ELF-1 (cell line): ENCODE measurements at regions not wholly inside any gene's neighbourhood (a gene's known extent, or its start where the extent isn't known, plus 50 kb on each side); places are given as distances from the start of the nearest gene placed in this dataset.
"Not testable (repeated sequence)": the region's sequence is repeated elsewhere in the genome, so short reads cannot be mapped to it uniquely, and the experiment has no call there.

Source experiments
- DNase-seq: peaks from one replicate; pipeline ENCODE4 v3.0.0-alpha.2; 2016; ENCODE audit warnings: low read depth, low spot score

DNA sequence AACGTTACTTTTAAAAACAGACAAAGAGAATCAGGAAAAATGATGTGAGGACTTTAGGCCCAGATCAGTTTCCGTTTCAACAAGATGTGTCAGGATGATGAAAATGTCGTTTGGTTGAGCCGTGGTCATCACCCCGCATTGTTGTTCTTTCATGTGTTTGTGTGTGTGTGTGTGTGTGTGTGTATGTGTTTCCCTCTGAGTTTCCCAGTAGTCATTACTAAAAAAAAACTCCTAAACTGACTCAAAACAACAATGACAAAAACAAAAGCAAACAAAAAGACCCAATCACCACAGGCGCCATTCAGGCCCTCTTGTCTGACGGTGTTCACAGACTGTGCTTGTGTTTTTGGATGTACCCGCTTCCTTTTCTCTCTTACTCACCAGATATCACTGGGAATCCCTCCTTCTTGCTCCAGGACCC, 210.6 kb upstream of the PLGLB2 start:
- DNase-seq = not testable (repeated sequence)

DNA sequence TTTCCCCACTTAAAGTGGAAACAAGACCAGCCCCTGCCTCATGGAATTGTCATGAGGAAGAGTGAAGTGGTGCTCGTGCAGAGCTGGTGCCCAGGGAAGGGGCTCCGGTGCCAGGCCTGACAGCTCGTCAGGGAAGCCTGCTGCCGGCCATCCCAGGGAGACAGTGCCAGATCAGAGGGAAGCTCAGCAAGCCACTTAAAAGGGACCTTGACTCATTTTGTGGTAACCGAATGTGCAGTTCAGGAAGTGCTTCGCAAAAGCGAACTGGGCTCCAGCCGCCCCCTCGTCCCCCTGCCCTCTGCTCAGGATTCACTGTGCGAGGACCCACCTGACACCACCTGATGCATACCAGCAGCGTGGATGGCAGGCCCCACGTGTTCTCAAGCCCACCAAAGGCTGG, 209.6 kb upstream of the PLGLB2 start:
- not testable (repeated sequence) for DNase-seq

GRCh38 chr2:87539151-87539943, 208.5 kb upstream of the PLGLB2 start:
- DNase-seq = not testable (repeated sequence)

DNA sequence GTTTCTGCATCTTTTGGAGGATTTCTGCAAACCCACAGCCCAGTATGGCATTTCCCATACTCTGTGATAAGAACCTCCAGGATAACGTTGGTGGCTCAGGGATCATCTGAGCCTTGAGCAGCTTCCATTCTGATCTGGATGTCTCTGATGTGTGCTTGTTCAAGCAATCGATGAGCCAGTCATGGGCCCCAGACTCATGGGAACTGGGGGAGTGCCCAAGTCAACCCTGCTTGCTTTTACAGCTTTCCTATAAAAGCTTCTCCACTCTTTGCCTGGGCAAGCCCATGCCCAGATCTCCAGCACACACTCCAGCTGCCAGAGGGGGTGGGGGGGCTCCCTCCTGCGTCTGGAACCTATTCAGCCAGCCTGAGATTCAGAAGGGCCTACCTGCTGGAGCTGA, 207.6 kb upstream of the PLGLB2 start:
- not testable (repeated sequence) for DNase-seq

DNA sequence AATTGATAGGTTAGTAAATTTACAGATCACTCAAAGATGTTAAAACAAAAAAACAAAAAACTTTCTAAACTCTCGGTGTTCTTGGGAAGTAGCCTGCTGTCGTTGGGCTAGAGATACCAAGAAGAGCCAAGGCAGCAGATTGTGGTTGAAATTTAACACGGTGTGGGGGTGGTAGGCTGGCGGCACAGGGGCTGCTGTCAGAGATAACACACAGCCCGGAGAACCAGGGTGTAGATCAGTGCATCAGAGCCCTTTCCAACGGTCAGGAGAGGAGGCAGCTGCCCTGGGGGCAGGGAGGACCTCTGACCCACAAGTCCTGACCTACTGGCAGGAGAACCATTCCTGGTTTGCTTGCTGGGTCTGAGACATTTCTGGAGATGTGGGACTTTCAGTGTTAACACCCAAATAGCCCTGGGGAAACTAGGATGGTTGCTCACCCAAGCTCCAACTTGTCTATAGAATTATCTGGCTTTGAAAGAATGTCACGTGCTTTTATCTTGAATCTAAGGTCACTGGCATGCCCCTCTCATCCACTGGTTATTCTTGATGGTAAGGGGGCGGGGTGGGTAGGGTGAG, 205.2 kb upstream of the PLGLB2 start:
- DNase-seq = peak; percentile 82

DNA sequence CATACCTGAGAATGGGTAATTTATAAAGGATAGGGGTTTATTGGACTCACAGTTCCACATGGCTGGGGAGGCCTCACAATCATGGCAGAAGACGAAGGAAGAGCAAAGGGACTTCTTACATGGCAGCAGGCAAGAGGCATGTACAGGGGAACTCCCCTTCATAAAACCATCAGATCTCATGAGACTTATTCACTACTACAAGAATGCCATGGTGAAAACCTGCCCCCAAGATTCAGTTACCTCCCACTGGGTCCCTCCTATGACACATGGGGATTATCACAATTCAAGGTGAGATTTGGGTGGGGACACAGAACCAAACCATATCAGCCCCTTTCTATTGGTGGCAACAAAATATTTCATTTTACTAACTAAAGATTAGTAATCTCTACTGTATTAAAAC, 204.1 kb upstream of the PLGLB2 start:
- not testable (repeated sequence) for DNase-seq

DNA sequence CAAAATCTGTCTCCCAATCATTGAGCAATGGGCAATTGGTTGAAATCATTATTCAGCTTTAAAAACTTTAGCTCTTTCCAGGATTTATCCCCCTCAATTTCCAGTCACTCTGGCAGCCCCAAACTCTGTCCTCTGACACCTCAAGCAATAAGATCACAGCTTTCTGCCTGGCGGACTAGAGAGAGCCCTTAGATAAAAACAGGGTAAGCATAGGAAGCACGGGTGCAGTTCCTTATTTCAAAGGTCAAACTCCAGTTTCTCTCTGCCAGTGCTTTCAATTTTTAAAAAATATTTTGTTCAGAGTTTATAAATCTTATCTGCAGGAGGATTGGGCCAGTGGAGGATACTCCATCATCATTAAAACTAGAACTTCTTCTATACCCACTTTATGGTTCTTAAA, 200.8 kb upstream of the PLGLB2 start:
- not testable (repeated sequence) for DNase-seq

GRCh38 chr2:87547966-87548365, 199.9 kb upstream of the PLGLB2 start:
- DNase-seq = not testable (repeated sequence)

DNA sequence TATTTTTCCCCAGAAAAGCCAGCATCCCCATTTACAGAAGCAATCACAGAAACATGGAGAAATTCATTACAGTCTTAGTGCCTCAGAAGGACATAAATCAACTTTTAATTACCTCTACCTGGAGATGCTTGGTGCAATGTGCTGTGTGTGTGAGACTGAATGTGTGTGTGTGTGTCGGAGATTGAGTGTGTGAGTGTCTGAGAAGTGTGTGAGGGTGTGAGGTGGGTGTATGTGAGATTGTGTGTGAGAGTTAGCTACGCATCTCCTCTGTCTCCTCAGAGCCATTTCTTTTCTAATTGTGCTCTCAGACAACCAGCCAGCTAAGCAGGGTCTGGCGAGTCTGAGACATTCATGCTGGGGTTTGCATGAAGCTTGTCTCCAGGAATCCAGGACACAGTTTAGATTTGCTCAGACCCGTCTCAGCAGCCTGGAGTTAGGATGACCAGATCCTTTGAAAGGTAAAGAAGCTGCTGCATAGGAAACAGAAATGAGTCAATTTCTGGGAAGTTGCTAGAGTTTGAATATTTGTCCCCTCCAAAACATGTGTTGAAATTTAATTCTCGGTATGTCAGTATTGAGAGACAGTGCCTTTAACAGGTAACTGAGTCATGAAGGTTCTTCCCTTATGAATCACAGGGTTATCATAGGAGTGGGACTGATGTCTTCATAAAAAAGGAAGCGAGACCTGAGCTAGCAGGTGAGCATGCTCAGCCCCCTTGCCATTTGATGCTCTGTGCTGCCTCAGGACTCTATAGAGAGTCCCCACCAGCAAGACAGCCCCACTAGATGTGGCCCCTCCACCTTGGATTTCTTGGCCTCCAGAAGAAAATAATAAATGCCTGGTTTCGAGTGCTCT, 199.0 kb upstream of the PLGLB2 start:
- DNase-seq = not testable (repeated sequence)

GRCh38 chr2:87549561-87550202, 198.2 kb upstream of the PLGLB2 start:
- DNase-seq = not testable (repeated sequence)

GRCh38 chr2:87554678-87555077, 193.2 kb upstream of the PLGLB2 start:
- not testable (repeated sequence) for DNase-seq

GRCh38 chr2:87555082-87555481, 192.8 kb upstream of the PLGLB2 start:
- not testable (repeated sequence) for DNase-seq

- DNase-seq = not testable (repeated sequence)
These were observed 188.9 kb upstream of the PLGLB2 start for GRCh38 chr2:87559001-87559400.

GRCh38 chr2:87559735-87560134, 188.2 kb upstream of the PLGLB2 start:
- DNase-seq = not testable (repeated sequence)

DNA sequence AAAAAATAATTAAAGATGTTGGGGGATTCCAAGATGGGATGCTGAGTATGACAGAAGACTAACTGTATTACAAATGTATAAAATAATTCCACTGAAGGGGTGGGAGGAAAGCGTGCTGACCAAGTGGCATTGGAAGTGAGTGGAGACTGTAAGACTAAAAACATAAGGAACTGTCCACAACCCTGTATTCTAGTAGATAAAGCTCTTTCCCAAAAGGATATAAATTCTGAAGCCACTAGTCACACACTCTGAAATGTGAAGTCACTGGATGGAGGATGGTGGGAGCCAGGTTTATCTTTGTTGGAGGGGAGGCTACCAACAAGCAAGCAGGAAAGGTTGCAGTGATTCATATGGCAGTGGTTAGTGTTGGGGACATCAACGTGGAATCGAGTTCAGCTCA, 182.8 kb upstream of the PLGLB2 start:
- not testable (repeated sequence) for DNase-seq

DNA sequence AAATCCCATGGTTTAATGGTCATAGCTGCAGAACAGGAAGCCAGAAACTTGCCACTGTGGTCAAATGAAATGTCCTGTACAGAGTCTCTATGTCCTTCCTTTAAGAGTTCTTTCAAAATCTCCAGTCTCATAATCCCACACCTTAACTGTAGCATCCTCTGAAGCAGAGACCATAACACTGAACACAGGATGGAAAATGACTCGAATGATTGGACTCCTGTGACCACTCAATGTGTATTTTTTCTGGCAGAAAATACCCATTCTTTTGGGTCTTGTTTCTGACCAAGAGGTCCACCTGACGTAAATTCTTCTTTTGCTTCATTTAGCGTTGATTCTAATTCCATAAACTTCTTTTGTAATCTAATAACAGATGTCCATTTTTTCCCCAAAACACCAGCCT, 181.4 kb upstream of the PLGLB2 start:
- not testable (repeated sequence) for DNase-seq

DNA sequence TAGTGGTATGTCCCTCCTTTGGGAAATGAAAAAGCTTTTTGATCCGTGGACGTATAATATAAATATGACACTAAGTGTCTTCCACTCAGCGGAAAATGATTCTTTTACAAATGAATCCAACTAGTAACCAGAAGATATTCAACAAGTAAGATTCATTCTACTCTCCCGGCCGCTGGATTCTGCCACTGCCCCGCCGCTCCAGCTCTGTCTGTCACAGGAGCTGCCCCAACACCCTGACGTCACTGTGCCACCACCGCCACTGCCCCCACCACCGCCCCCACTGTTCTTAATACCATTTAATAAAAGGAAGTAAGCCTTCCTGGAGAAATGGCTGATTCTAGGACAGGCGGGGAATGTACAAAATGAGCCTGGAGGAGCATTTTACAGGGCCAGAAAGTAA, 180.8 kb upstream of the PLGLB2 start:
- not testable (repeated sequence) for DNase-seq

- DNase-seq = not testable (repeated sequence)
These were observed 180.0 kb upstream of the PLGLB2 start for GRCh38 chr2:87567912-87568311.

- DNase-seq = not testable (repeated sequence)
These were observed 179.2 kb upstream of the PLGLB2 start for GRCh38 chr2:87568554-87569278.

GRCh38 chr2:87569689-87570397, 178.0 kb upstream of the PLGLB2 start:
- DNase-seq = not testable (repeated sequence)
